MM.1S (cell line): ENCODE measurements at regions not wholly inside any gene's neighbourhood (a gene's known extent, or its start where the extent isn't known, plus 50 kb on each side); places are given as distances from the start of the nearest gene placed in this dataset.

Source experiments
- EZH2 ChIP-seq: fragments of 300-600 bp; sonication (generic); optimal IDR thresholded peaks from 2 replicates; pipeline ENCODE3; 2017; ENCODE audit warnings: low read depth, mild to moderate bottlenecking, antibody characterized with exemption, low read length, mixed read lengths
- EZH2phosphoT487 ChIP-seq: fragments of 300-600 bp; sonication (generic); IDR thresholded peaks from 2 replicates; pipeline ENCODE4 v1.6.1; 2018; ENCODE audit warnings: antibody characterized with exemption, low read length
- TF ChIP-seq, protein P1 (sequence below): fragments of 300-600 bp; sonication (generic); IDR thresholded peaks from 2 replicates; pipeline ENCODE4 v1.5.1; 2016; ENCODE audit warnings: antibody characterized with exemption, low read length, mixed read lengths

DNA sequence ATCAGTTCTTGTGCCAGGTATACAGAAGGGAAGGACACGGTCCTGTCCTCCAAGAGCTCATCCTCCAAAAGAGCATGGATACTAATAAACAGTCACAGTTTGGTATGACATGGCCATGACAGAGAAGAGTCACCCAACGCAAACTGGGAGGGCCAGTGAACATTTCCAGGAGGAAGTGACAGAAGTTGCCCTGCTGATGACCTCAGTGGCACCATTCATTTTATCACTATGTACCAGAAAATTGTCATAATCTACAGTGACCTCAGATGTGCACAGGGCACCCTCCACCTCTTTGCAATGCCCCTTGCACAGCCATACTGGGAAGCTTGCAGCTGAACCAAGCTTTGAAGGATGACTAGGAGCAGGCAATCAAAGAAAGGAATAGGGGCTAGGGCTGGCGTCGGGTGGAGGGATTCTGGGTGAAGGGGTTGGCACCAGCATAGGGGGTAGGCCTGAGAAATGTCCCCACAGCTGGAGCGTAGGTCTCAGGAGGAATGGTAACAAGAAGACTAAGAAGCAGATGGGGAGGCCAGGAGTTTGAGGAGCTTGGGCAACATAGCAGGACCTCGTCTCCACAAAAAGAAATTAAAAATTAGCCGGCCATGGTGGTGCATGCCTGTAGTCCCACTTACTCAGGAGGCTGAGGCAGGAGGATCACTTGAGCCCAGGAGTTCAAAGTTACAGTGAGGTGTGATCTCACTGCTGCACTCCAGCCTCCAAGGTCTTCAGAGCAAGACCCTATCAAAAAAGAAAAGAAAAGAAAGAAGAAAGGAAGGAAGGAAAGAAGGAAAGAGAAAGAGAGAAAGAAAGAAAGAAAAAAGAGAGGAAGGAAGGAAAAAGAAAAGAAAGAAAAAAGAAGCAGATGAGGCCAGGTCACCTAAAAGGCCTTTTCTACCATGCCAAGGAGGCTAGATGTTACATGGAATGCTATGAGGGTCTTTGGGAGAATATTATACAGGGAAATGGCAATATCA is 65.3 kb upstream of the SNX9 start:
- TF ChIP-seq, protein P1, sequence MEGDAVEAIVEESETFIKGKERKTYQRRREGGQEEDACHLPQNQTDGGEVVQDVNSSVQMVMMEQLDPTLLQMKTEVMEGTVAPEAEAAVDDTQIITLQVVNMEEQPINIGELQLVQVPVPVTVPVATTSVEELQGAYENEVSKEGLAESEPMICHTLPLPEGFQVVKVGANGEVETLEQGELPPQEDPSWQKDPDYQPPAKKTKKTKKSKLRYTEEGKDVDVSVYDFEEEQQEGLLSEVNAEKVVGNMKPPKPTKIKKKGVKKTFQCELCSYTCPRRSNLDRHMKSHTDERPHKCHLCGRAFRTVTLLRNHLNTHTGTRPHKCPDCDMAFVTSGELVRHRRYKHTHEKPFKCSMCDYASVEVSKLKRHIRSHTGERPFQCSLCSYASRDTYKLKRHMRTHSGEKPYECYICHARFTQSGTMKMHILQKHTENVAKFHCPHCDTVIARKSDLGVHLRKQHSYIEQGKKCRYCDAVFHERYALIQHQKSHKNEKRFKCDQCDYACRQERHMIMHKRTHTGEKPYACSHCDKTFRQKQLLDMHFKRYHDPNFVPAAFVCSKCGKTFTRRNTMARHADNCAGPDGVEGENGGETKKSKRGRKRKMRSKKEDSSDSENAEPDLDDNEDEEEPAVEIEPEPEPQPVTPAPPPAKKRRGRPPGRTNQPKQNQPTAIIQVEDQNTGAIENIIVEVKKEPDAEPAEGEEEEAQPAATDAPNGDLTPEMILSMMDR = no peak
- TF ChIP-seq EZH2 (no peak), EZH2phosphoT487 (no peak)
